GM23338 (cell line): ENCODE measurements at regions not wholly inside any gene's neighbourhood (a gene's known extent, or its start where the extent isn't known, plus 50 kb on each side); places are given as distances from the start of the nearest gene placed in this dataset.

Experiments used
- ATAC-seq: fragments of 200-7000 bp; cut with Tn5 transposase; 3 replicates; pipeline ENCODE4 v1.9.1; 2020
- DNase-seq: peaks from one replicate; pipeline ENCODE4 v3.0.0-alpha.2; 2015; ENCODE audit warnings: low spot score
- H2AFZ ChIP-seq: fragments of 200-600 bp; sonication (generic); 2 replicates; pipeline ENCODE4 v1.8.0; 2016; ENCODE audit warnings: antibody characterized with exemption, mild to moderate bottlenecking, moderate library complexity
- H3F3A ChIP-seq: fragments of 200-600 bp; sonication (generic); replicated peaks from 2 replicates; pipeline ENCODE4 v1.8.0; 2017; ENCODE audit warnings: antibody characterized with exemption, mixed run types, low read depth
- H3K27ac ChIP-seq: fragments of 200-600 bp; sonication (generic); 2 replicates; pipeline ENCODE4 v1.6.1; 2016; ENCODE audit warnings: low read depth
- H3K27me3 ChIP-seq: fragments of 200-600 bp; sonication (generic); 2 replicates; pipeline ENCODE4 v1.8.0; 2016; ENCODE audit warnings: mild to moderate bottlenecking, mixed run types, moderate library complexity; ENCODE audit not compliant: insufficient read depth
- H3K36me3 ChIP-seq: fragments of 200-600 bp; sonication (generic); 2 replicates; pipeline ENCODE4 v1.8.0; 2016; ENCODE audit warnings: mild to moderate bottlenecking; ENCODE audit not compliant: insufficient read depth
- H3K4me1 ChIP-seq: fragments of 200-600 bp; sonication (generic); 2 replicates; pipeline ENCODE4 v1.8.0; 2016; ENCODE audit warnings: mild to moderate bottlenecking, moderate library complexity; ENCODE audit not compliant: insufficient read depth
- H3K4me2 ChIP-seq: fragments of 200-600 bp; sonication (generic); 2 replicates; pipeline ENCODE4 v1.7.1; 2017; ENCODE audit warnings: mixed run types
- H3K4me3 ChIP-seq: fragments of 200-600 bp; sonication (generic); 2 replicates; pipeline ENCODE4 v1.6.1; 2016; ENCODE audit warnings: mixed run types
- H3K79me2 ChIP-seq: fragments of 200-600 bp; sonication (generic); replicated peaks from 2 replicates; pipeline ENCODE4 v1.8.0; 2017; ENCODE audit warnings: mild to moderate bottlenecking; ENCODE audit not compliant: insufficient read depth
- H3K9me2 ChIP-seq: fragments of 200-600 bp; sonication (generic); 2 replicates; pipeline ENCODE4 v1.8.0; 2017; ENCODE audit not compliant: insufficient read depth
- H4K20me1 ChIP-seq: fragments of 200-600 bp; sonication (generic); replicated peaks from 2 replicates; pipeline ENCODE4 v1.8.0; 2017; ENCODE audit warnings: mild to moderate bottlenecking; ENCODE audit not compliant: insufficient read depth
- H3K27ac Mint-ChIP-seq: 2 replicates; pipeline ENCODE4 v1.8.0; 2020; ENCODE audit warnings: inconsistent platforms, mild to moderate bottlenecking, moderate library complexity, mixed read lengths
- H3K27me3 Mint-ChIP-seq: 3 replicates; pipeline ENCODE4 v1.8.0; 2022; ENCODE audit warnings: low read depth, mild to moderate bottlenecking, moderate library complexity, mixed read lengths, inconsistent platforms; ENCODE audit not compliant: insufficient read depth, poor library complexity
- H3K36me3 Mint-ChIP-seq: 3 replicates; pipeline ENCODE4 v1.8.0; 2021; ENCODE audit warnings: low read depth, mild to moderate bottlenecking, inconsistent platforms, moderate library complexity, mixed read lengths
- H3K4me1 Mint-ChIP-seq: 3 replicates; pipeline ENCODE4 v1.8.0; 2020; ENCODE audit warnings: mild to moderate bottlenecking, inconsistent platforms, mixed read lengths
- H3K4me3 Mint-ChIP-seq: 3 replicates; pipeline ENCODE4 v1.8.0; 2021; ENCODE audit warnings: moderate library complexity, mild to moderate bottlenecking, inconsistent platforms, mixed read lengths
- H3K9me3 Mint-ChIP-seq: 3 replicates; pipeline ENCODE4 v1.8.0; 2020; ENCODE audit warnings: moderate library complexity, mild to moderate bottlenecking, inconsistent platforms, mixed read lengths
- CREB1 ChIP-seq: fragments of 250-450 bp; sonication (Bioruptor Pico); IDR thresholded peaks from 2 replicates; pipeline ENCODE4 v1.5.0; 2020; ENCODE audit warnings: low read depth, mild to moderate bottlenecking, moderate library complexity
- EZH2 ChIP-seq: fragments of 200-600 bp; sonication (generic); IDR thresholded peaks from one replicate; pipeline ENCODE4 v1.8.0; 2017; ENCODE audit warnings: antibody characterized with exemption, mild to moderate bottlenecking, low read depth; ENCODE audit not compliant: unreplicated experiment
- EZH2phosphoT487 ChIP-seq: fragments of 200-600 bp; sonication (generic); IDR thresholded peaks from one replicate; pipeline ENCODE4 v1.8.1; 2018; ENCODE audit warnings: antibody characterized with exemption; ENCODE audit not compliant: unreplicated experiment
- JUNB ChIP-seq: IDR thresholded peaks from one replicate; pipeline ENCODE4 v1.6.1; 2016; ENCODE audit warnings: antibody characterized with exemption; ENCODE audit not compliant: unreplicated experiment
- NANOG ChIP-seq: IDR thresholded peaks from 2 replicates; pipeline ENCODE4 v1.6.1; 2016; ENCODE audit warnings: antibody characterized with exemption, borderline replicate concordance
- POLR2AphosphoS5 ChIP-seq: IDR thresholded peaks from 2 replicates; pipeline ENCODE4 v1.6.1; 2016; ENCODE audit warnings: antibody characterized with exemption, low read depth
- STAT1 ChIP-seq: IDR thresholded peaks from one replicate; pipeline ENCODE4 v1.6.1; 2016; ENCODE audit warnings: antibody characterized with exemption; ENCODE audit not compliant: unreplicated experiment
- ZNF114 ChIP-seq: fragments of 250-450 bp; sonication (Bioruptor Pico); IDR thresholded peaks from 2 replicates; pipeline ENCODE4 v1.5.0; 2020; ENCODE audit warnings: mild to moderate bottlenecking, moderate library complexity
- ZNF331 ChIP-seq: fragments of 250-450 bp; sonication (Bioruptor Pico); IDR thresholded peaks from 2 replicates; pipeline ENCODE4 v1.5.0; 2020; ENCODE audit warnings: low read depth, mild to moderate bottlenecking, moderate library complexity
- TF ChIP-seq, protein P1 (sequence below), 2 experiments: fragments of 200-600 bp in 1 of 2; sonication (generic) in 1 of 2; conservative IDR thresholded peaks; 2 replicates each; pipeline versions ENCODE4 v1.5.1 to v1.6.1; 2016 to 2017; ENCODE audit warnings: antibody characterized with exemption in 2 of 2, low read depth in 2 of 2, mild to moderate bottlenecking in 2 of 2, moderate library complexity in 1 of 2
- TF ChIP-seq, protein P2 (sequence below): IDR thresholded peaks from 2 replicates; pipeline ENCODE4 v1.6.1; 2016; ENCODE audit warnings: antibody characterized with exemption
- TF ChIP-seq, protein P3 (sequence below): fragments of 250-450 bp; sonication (Bioruptor Pico); IDR thresholded peaks from 2 replicates; pipeline ENCODE4 v1.5.0; 2020; ENCODE audit warnings: mild to moderate bottlenecking, moderate library complexity
- TF ChIP-seq, protein P4 (sequence below): IDR thresholded peaks from one replicate; pipeline ENCODE4 v1.6.1; 2018; ENCODE audit warnings: antibody characterized with exemption; ENCODE audit not compliant: unreplicated experiment

DNA sequence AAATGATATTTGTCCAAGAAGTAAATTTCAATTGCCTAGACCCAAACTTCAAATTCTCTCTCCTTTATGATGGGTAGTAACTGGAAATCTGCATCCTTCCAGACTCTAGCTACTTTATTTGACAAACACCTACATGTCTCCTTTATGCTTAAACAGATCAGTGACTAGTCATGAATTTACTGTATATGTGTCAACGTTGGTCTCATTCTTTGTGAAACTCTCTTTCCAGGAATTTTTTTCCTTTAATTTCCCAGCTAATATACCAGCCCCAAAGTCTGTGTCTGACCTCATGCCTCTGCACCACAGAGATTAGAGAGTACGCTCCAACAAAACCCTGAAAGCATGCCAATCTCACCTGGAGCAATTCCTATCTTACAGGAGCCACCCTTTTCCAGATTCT, 811.2 kb upstream of the NCAM2 start:
- Histone ChIP-seq H3K27ac (no peak overlapping the region), H3K36me3 (no peaks in the 10 kb centered on the region), H3K4me3 (no peak overlapping the region), H3K4me2 (no peak overlapping the region), H3K27me3 (no peaks in the 10 kb centered on the region), H3K4me1 (no peaks in the 10 kb centered on the region), H3F3A (no peaks in the 10 kb centered on the region), H3K9me2 (no peaks in the 10 kb centered on the region), H3K79me2 (no peaks in the 10 kb centered on the region), H2AFZ (peak overlapping the region; percentile 9; the same call in 1 of the 2 replicates), H4K20me1 (no peaks in the 10 kb centered on the region)
- Mint-ChIP-seq H3K27me3 (no peaks in the 10 kb centered on the region), H3K9me3 (peaks cover 4% of the 10 kb centered on the region; the same call in 1 of the 3 replicates), H3K4me3 (no peak overlapping the region), H3K27ac (no peak overlapping the region), H3K4me1 (no peaks in the 10 kb centered on the region), H3K36me3 (peaks cover 7% of the 10 kb centered on the region; the same call in 2 of the 3 replicates)
- no peak for DNase-seq
- ATAC-seq, result no peak
- TF ChIP-seq CREB1 (no peak), EZH2phosphoT487 (no peak), EZH2 (no peak), STAT1 (no peak), JUNB (no peak), POLR2AphosphoS5 (no peak), NANOG (no peak), ZNF114 (CRISPR knock-in tag) (no peak), ZNF331 (no peak)
- TF ChIP-seq, protein P1, sequence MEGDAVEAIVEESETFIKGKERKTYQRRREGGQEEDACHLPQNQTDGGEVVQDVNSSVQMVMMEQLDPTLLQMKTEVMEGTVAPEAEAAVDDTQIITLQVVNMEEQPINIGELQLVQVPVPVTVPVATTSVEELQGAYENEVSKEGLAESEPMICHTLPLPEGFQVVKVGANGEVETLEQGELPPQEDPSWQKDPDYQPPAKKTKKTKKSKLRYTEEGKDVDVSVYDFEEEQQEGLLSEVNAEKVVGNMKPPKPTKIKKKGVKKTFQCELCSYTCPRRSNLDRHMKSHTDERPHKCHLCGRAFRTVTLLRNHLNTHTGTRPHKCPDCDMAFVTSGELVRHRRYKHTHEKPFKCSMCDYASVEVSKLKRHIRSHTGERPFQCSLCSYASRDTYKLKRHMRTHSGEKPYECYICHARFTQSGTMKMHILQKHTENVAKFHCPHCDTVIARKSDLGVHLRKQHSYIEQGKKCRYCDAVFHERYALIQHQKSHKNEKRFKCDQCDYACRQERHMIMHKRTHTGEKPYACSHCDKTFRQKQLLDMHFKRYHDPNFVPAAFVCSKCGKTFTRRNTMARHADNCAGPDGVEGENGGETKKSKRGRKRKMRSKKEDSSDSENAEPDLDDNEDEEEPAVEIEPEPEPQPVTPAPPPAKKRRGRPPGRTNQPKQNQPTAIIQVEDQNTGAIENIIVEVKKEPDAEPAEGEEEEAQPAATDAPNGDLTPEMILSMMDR (conservative IDR thresholded peaks at IDR 0.05; ENCODE audit: low read depth in 2 of 2), result no peak
- TF ChIP-seq, protein P2, sequence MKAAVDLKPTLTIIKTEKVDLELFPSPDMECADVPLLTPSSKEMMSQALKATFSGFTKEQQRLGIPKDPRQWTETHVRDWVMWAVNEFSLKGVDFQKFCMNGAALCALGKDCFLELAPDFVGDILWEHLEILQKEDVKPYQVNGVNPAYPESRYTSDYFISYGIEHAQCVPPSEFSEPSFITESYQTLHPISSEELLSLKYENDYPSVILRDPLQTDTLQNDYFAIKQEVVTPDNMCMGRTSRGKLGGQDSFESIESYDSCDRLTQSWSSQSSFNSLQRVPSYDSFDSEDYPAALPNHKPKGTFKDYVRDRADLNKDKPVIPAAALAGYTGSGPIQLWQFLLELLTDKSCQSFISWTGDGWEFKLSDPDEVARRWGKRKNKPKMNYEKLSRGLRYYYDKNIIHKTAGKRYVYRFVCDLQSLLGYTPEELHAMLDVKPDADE, result no peak
- TF ChIP-seq, protein P3, sequence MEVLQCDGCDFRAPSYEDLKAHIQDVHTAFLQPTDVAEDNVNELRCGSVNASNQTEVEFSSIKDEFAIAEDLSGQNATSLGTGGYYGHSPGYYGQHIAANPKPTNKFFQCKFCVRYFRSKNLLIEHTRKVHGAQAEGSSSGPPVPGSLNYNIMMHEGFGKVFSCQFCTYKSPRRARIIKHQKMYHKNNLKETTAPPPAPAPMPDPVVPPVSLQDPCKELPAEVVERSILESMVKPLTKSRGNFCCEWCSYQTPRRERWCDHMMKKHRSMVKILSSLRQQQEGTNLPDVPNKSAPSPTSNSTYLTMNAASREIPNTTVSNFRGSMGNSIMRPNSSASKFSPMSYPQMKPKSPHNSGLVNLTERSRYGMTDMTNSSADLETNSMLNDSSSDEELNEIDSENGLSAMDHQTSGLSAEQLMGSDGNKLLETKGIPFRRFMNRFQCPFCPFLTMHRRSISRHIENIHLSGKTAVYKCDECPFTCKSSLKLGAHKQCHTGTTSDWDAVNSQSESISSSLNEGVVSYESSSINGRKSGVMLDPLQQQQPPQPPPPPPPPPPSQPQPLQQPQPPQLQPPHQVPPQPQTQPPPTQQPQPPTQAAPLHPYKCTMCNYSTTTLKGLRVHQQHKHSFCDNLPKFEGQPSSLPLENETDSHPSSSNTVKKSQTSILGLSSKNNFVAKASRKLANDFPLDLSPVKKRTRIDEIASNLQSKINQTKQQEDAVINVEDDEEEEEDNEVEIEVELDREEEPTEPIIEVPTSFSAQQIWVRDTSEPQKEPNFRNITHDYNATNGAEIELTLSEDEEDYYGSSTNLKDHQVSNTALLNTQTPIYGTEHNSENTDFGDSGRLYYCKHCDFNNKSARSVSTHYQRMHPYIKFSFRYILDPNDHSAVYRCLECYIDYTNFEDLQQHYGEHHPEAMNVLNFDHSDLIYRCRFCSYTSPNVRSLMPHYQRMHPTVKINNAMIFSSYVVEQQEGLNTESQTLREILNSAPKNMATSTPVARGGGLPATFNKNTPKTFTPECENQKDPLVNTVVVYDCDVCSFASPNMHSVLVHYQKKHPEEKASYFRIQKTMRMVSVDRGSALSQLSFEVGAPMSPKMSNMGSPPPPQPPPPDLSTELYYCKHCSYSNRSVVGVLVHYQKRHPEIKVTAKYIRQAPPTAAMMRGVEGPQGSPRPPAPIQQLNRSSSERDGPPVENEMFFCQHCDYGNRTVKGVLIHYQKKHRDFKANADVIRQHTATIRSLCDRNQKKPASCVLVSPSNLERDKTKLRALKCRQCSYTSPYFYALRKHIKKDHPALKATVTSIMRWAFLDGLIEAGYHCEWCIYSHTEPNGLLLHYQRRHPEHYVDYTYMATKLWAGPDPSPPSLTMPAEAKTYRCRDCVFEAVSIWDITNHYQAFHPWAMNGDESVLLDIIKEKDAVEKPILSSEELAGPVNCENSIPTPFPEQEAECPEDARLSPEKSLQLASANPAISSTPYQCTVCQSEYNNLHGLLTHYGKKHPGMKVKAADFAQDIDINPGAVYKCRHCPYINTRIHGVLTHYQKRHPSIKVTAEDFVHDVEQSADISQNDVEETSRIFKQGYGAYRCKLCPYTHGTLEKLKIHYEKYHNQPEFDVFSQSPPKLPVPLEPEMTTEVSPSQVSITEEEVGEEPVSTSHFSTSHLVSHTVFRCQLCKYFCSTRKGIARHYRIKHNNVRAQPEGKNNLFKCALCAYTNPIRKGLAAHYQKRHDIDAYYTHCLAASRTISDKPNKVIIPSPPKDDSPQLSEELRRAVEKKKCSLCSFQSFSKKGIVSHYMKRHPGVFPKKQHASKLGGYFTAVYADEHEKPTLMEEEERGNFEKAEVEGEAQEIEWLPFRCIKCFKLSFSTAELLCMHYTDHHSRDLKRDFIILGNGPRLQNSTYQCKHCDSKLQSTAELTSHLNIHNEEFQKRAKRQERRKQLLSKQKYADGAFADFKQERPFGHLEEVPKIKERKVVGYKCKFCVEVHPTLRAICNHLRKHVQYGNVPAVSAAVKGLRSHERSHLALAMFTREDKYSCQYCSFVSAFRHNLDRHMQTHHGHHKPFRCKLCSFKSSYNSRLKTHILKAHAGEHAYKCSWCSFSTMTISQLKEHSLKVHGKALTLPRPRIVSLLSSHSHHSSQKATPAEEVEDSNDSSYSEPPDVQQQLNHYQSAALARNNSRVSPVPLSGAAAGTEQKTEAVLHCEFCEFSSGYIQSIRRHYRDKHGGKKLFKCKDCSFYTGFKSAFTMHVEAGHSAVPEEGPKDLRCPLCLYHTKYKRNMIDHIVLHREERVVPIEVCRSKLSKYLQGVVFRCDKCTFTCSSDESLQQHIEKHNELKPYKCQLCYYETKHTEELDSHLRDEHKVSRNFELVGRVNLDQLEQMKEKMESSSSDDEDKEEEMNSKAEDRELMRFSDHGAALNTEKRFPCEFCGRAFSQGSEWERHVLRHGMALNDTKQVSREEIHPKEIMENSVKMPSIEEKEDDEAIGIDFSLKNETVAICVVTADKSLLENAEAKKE (CRISPR knock-in tag), result no peak
- TF ChIP-seq, protein P4, sequence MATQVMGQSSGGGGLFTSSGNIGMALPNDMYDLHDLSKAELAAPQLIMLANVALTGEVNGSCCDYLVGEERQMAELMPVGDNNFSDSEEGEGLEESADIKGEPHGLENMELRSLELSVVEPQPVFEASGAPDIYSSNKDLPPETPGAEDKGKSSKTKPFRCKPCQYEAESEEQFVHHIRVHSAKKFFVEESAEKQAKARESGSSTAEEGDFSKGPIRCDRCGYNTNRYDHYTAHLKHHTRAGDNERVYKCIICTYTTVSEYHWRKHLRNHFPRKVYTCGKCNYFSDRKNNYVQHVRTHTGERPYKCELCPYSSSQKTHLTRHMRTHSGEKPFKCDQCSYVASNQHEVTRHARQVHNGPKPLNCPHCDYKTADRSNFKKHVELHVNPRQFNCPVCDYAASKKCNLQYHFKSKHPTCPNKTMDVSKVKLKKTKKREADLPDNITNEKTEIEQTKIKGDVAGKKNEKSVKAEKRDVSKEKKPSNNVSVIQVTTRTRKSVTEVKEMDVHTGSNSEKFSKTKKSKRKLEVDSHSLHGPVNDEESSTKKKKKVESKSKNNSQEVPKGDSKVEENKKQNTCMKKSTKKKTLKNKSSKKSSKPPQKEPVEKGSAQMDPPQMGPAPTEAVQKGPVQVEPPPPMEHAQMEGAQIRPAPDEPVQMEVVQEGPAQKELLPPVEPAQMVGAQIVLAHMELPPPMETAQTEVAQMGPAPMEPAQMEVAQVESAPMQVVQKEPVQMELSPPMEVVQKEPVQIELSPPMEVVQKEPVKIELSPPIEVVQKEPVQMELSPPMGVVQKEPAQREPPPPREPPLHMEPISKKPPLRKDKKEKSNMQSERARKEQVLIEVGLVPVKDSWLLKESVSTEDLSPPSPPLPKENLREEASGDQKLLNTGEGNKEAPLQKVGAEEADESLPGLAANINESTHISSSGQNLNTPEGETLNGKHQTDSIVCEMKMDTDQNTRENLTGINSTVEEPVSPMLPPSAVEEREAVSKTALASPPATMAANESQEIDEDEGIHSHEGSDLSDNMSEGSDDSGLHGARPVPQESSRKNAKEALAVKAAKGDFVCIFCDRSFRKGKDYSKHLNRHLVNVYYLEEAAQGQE, result no peak
